ENCODE measurements at regions not wholly inside any gene's neighbourhood (a gene's known extent, or its start where the extent isn't known, plus 50 kb on each side); places are given as distances from the start of the nearest gene placed in this dataset.

- no peaks in the 10 kb centered on the region for H3K27me3 ChIP-seq (ENCODE audit: low read depth)
- DNase-seq (ENCODE audit: low spot score in 2 of 2) = no peak
- in situ Hi-C loops (cut with MboI; ENCODE audit: low sequenced_read_pairs) = no loop called here
These were observed 118.1 kb upstream of the FOXN3 start for GRCh38 chr14:89534902-89535685.

GRCh38 chr14:89533766-89534165 is 116.7 kb upstream of the FOXN3 start:
- H3K4me3 ChIP-seq = no peak overlapping the region
- in situ Hi-C loops (cut with MboI; ENCODE audit: low sequenced_read_pairs) = no loop called here
- H3K4me1 ChIP-seq = peaks cover 5% of the 10 kb centered on the region; the same call in 1 of the 2 replicates
- H3K36me3 ChIP-seq (replicated peaks) = no peaks in the 10 kb centered on the region; the same call in 1 of the 2 replicates
- DNase-seq (ENCODE audit: low spot score in 2 of 2) = no peak
- 0 out of 2 replicates have a peak, but pooled peaks cover 3% of the 10 kb centered on the region for H3K9me3 ChIP-seq
- no peaks in the 10 kb centered on the region for H3K27me3 ChIP-seq (ENCODE audit: low read depth)

More at GRCh38 chr14:89534902-89535685, 118.1 kb upstream of the FOXN3 start:
- Histone ChIP-seq H3K4me3 (no peak overlapping the region), H3K9me3 (0 out of 2 replicates have a peak, but pooled peaks cover 3% of the 10 kb centered on the region), H3K4me1 (peaks cover 5% of the 10 kb centered on the region; the same call in 1 of the 2 replicates), H3K36me3 (replicated peaks) (no peaks in the 10 kb centered on the region; the same call in 1 of the 2 replicates)

- in situ Hi-C loops (cut with MboI; ENCODE audit: low sequenced_read_pairs) = no loop called here
These were observed 116.1 kb upstream of the FOXN3 start for GRCh38 chr14:89533136-89533535.

GRCh38 chr14:89531661-89532335 is 114.8 kb upstream of the FOXN3 start:
- 0 out of 2 replicates have a peak, but pooled peaks cover 3% of the 10 kb centered on the region for H3K9me3 ChIP-seq
- no peaks in the 10 kb centered on the region for H3K36me3 ChIP-seq (replicated peaks)
- H3K4me3 ChIP-seq = no peak overlapping the region
- peaks cover 5% of the 10 kb centered on the region; the same call in 1 of the 2 replicates for H3K4me1 ChIP-seq
- no peaks in the 10 kb centered on the region for H3K27me3 ChIP-seq (ENCODE audit: low read depth)
- in situ Hi-C loops (cut with MboI; ENCODE audit: low sequenced_read_pairs) = no loop called here
- no peak for DNase-seq (ENCODE audit: low spot score in 2 of 2)

More at GRCh38 chr14:89533136-89533535, 116.1 kb upstream of the FOXN3 start:
- H3K4me3 ChIP-seq = no peak overlapping the region
- DNase-seq (ENCODE audit: low spot score in 2 of 2) = no peak
- peaks cover 5% of the 10 kb centered on the region; the same call in 1 of the 2 replicates for H3K4me1 ChIP-seq
- 0 out of 2 replicates have a peak, but pooled peaks cover 3% of the 10 kb centered on the region for H3K9me3 ChIP-seq
- no peaks in the 10 kb centered on the region; the same call in 1 of the 2 replicates for H3K36me3 ChIP-seq (replicated peaks)
- no peaks in the 10 kb centered on the region for H3K27me3 ChIP-seq (ENCODE audit: low read depth)

GRCh38 chr14:89524990-89525667 is 108.1 kb upstream of the FOXN3 start:
- Histone ChIP-seq H3K27me3 (ENCODE audit: low read depth) (no peaks in the 10 kb centered on the region), H3K36me3 (replicated peaks) (no peaks in the 10 kb centered on the region), H3K4me3 (no peak overlapping the region), H3K4me1 (no peaks in the 10 kb centered on the region), H3K9me3 (no peaks in the 10 kb centered on the region)
- DNase-seq (ENCODE audit: low spot score in 2 of 2) = no peak
- in situ Hi-C loops (cut with MboI; ENCODE audit: low sequenced_read_pairs) = no loop called here

GRCh38 chr14:89524412-89524811 is 107.4 kb upstream of the FOXN3 start:
- in situ Hi-C loops (cut with MboI; ENCODE audit: low sequenced_read_pairs) = no loop called here
- Histone ChIP-seq H3K9me3 (no peaks in the 10 kb centered on the region), H3K36me3 (replicated peaks) (no peaks in the 10 kb centered on the region), H3K4me3 (no peak overlapping the region), H3K27me3 (ENCODE audit: low read depth) (no peaks in the 10 kb centered on the region), H3K4me1 (no peaks in the 10 kb centered on the region)
- DNase-seq (ENCODE audit: low spot score in 2 of 2) = no peak

- no peaks in the 10 kb centered on the region for H3K9me3 ChIP-seq
- in situ Hi-C loops (cut with MboI; ENCODE audit: low sequenced_read_pairs) = no loop called here
- DNase-seq (ENCODE audit: low spot score in 2 of 2) = no peak
- H3K4me3 ChIP-seq = no peak overlapping the region
- H3K36me3 ChIP-seq (replicated peaks) = no peaks in the 10 kb centered on the region
- H3K4me1 ChIP-seq = no peaks in the 10 kb centered on the region
- no peaks in the 10 kb centered on the region for H3K27me3 ChIP-seq (ENCODE audit: low read depth)
These were observed 105.0 kb upstream of the FOXN3 start for GRCh38 chr14:89521988-89522387.

- in situ Hi-C loops (cut with MboI; ENCODE audit: low sequenced_read_pairs) = no loop called here
- Histone ChIP-seq H3K4me3 (no peak overlapping the region), H3K27me3 (ENCODE audit: low read depth) (no peaks in the 10 kb centered on the region), H3K36me3 (replicated peaks) (no peaks in the 10 kb centered on the region), H3K4me1 (no peaks in the 10 kb centered on the region), H3K9me3 (no peaks in the 10 kb centered on the region)
- no peak for DNase-seq (ENCODE audit: low spot score in 2 of 2)
These were observed 102.0 kb upstream of the FOXN3 start for GRCh38 chr14:89519040-89519439.

- H3K27me3 ChIP-seq (ENCODE audit: low read depth) = no peaks in the 10 kb centered on the region
- H3K9me3 ChIP-seq = no peaks in the 10 kb centered on the region
- H3K4me1 ChIP-seq = no peaks in the 10 kb centered on the region
- no peak overlapping the region for H3K4me3 ChIP-seq
- no peaks in the 10 kb centered on the region for H3K36me3 ChIP-seq (replicated peaks)
- in situ Hi-C loops (cut with MboI; ENCODE audit: low sequenced_read_pairs) = no loop called here
- DNase-seq (ENCODE audit: low spot score in 2 of 2) = no peak
These were observed 99.1 kb upstream of the FOXN3 start for GRCh38 chr14:89516173-89516572.

- Histone ChIP-seq H3K36me3 (replicated peaks) (no peaks in the 10 kb centered on the region), H3K4me3 (no peak overlapping the region), H3K27me3 (ENCODE audit: low read depth) (no peaks in the 10 kb centered on the region), H3K9me3 (no peaks in the 10 kb centered on the region), H3K4me1 (no peaks in the 10 kb centered on the region)
- DNase-seq (ENCODE audit: low spot score in 2 of 2) = no peak
- in situ Hi-C loops (cut with MboI; ENCODE audit: low sequenced_read_pairs) = no loop called here
These were observed 97.6 kb upstream of the FOXN3 start for GRCh38 chr14:89514601-89515000.

GRCh38 chr14:89509891-89510290 is 92.9 kb upstream of the FOXN3 start:
- in situ Hi-C loops (cut with MboI; ENCODE audit: low sequenced_read_pairs) = no loop called here
- DNase-seq (ENCODE audit: low spot score in 2 of 2) = no peak
- no peaks in the 10 kb centered on the region for H3K4me1 ChIP-seq

GRCh38 chr14:89508863-89509262 is 91.8 kb upstream of the FOXN3 start:
- Histone ChIP-seq H3K36me3 (replicated peaks) (no peaks in the 10 kb centered on the region), H3K27me3 (ENCODE audit: low read depth) (no peaks in the 10 kb centered on the region), H3K4me3 (no peak overlapping the region), H3K4me1 (no peaks in the 10 kb centered on the region), H3K9me3 (no peaks in the 10 kb centered on the region)
- DNase-seq (ENCODE audit: low spot score in 2 of 2) = no peak
- in situ Hi-C loops (cut with MboI; ENCODE audit: low sequenced_read_pairs) = no loop called here

More at GRCh38 chr14:89509891-89510290, 92.9 kb upstream of the FOXN3 start:
- no peaks in the 10 kb centered on the region for H3K9me3 ChIP-seq
- no peaks in the 10 kb centered on the region for H3K27me3 ChIP-seq (ENCODE audit: low read depth)
- H3K4me3 ChIP-seq = no peak overlapping the region
- no peaks in the 10 kb centered on the region for H3K36me3 ChIP-seq (replicated peaks)

GRCh38 chr14:89507926-89508460 is 91.0 kb upstream of the FOXN3 start:
- DNase-seq (ENCODE audit: low spot score in 2 of 2) = no peak
- no peak overlapping the region for H3K4me3 ChIP-seq
- in situ Hi-C loops (cut with MboI; ENCODE audit: low sequenced_read_pairs) = no loop called here
- no peaks in the 10 kb centered on the region for H3K27me3 ChIP-seq (ENCODE audit: low read depth)
- H3K4me1 ChIP-seq = no peaks in the 10 kb centered on the region
- no peaks in the 10 kb centered on the region for H3K36me3 ChIP-seq (replicated peaks)
- no peaks in the 10 kb centered on the region for H3K9me3 ChIP-seq
